IMR-90 (cell line): ENCODE measurements at regions not wholly inside any gene's neighbourhood (a gene's known extent, or its start where the extent isn't known, plus 50 kb on each side); places are given as distances from the start of the nearest gene placed in this dataset.
"Not testable (repeated sequence)": the region's sequence is repeated elsewhere in the genome, so short reads cannot be mapped to it uniquely, and the experiment has no call there.

Source experiments
- ATAC-seq: fragments of 200-7000 bp; cut with Tn5 transposase; 2 replicates; pipeline ENCODE4 v1.9.1; 2020; ENCODE audit warnings: low read depth, mild to moderate bottlenecking, moderate library complexity
- BruUV-seq: library from RNA; stranded (reverse); fragments of 400-500 nt; replicated peaks from 2 replicates; lab custom pipeline; 2021; lab: Mats Ljungman, UMichigan
- CTCF ChIA-PET: fragments of 300-600 bp; formaldehyde crosslinking; extraction: SDS; loops from one replicate; lab custom pipeline; 2021; ENCODE audit warnings: antibody characterized with exemption; lab: Yijun Ruan, JAX
- POLR2A ChIA-PET: fragments of 300-600 bp; sonication (Branson Sonifier 250); formaldehyde crosslinking; loops from one replicate; lab custom pipeline; 2022; ENCODE audit warnings: antibody characterized with exemption; ENCODE audit not compliant: unreplicated experiment; lab: Charles Lee
- DNase-seq: peaks from one replicate; pipeline ENCODE4 v3.0.0; 2013
- H2AFZ ChIP-seq: replicated peaks from 2 replicates; pipeline ENCODE3; 2013; ENCODE audit warnings: low read length, mild to moderate bottlenecking; ENCODE audit not compliant: poor library complexity
- H2AK5ac ChIP-seq: 2 replicates; pipeline ENCODE4 v1.6.1; 2013; ENCODE audit warnings: low read depth, low read length, inconsistent platforms
- H2AK9ac ChIP-seq: replicated peaks from 2 replicates; pipeline ENCODE3; 2013; ENCODE audit warnings: mild to moderate bottlenecking, low read depth, low read length, moderate library complexity; ENCODE audit not compliant: poor library complexity
- H2BK120ac ChIP-seq: 2 replicates; pipeline ENCODE4 v1.6.1; 2013; ENCODE audit warnings: low read depth, low read length, inconsistent platforms
- H2BK15ac ChIP-seq: 3 replicates; pipeline ENCODE4 v1.6.1; 2013; ENCODE audit warnings: low read depth, low read length, inconsistent platforms
- H2BK20ac ChIP-seq: 2 replicates; pipeline ENCODE4 v1.6.1; 2013; ENCODE audit warnings: low read depth, mild to moderate bottlenecking, inconsistent platforms, low read length, moderate library complexity
- H2BK5ac ChIP-seq: 2 replicates; pipeline ENCODE4 v1.6.1; 2013; ENCODE audit warnings: mild to moderate bottlenecking, low read depth, low read length, inconsistent platforms; ENCODE audit not compliant: poor library complexity, severe bottlenecking
- H3K14ac ChIP-seq: replicated peaks from 2 replicates; pipeline ENCODE4 v1.6.1; 2013; ENCODE audit warnings: low read depth, low read length, inconsistent platforms
- H3K18ac ChIP-seq: 2 replicates; pipeline ENCODE4 v1.6.1; 2013; ENCODE audit warnings: low read depth, low read length, control low read depth
- H3K23ac ChIP-seq: 2 replicates; pipeline ENCODE4 v1.6.1; 2013; ENCODE audit warnings: low read depth, low read length, inconsistent platforms
- H3K27ac ChIP-seq: 2 replicates; pipeline ENCODE4 v1.5.1; 2013; ENCODE audit warnings: mild to moderate bottlenecking, control low read depth, low read length; ENCODE audit not compliant: insufficient read depth
- H3K27me3 ChIP-seq: 2 replicates; pipeline ENCODE4 v1.6.1; 2013; ENCODE audit warnings: low read length; ENCODE audit not compliant: control insufficient read depth, insufficient read depth
- H3K36me3 ChIP-seq: 2 replicates; pipeline ENCODE4 v1.6.1; 2013; ENCODE audit warnings: low read length, mixed read lengths; ENCODE audit not compliant: control insufficient read depth, insufficient read depth
- H3K4ac ChIP-seq: 2 replicates; pipeline ENCODE4 v1.6.1; 2013; ENCODE audit warnings: low read depth, low read length, inconsistent platforms
- H3K4me1 ChIP-seq: 2 replicates; pipeline ENCODE4 v1.6.1; 2013; ENCODE audit warnings: low read length, mixed read lengths; ENCODE audit not compliant: control insufficient read depth, insufficient read depth
- H3K4me2 ChIP-seq: 2 replicates; pipeline ENCODE4 v1.6.1; 2013; ENCODE audit warnings: low read depth, mild to moderate bottlenecking, control low read depth, low read length, moderate library complexity
- H3K4me3 ChIP-seq: 2 replicates; pipeline ENCODE4 v1.5.1; 2013; ENCODE audit warnings: low read depth, mild to moderate bottlenecking, control low read depth, low read length, moderate library complexity; ENCODE audit not compliant: insufficient read depth
- H3K56ac ChIP-seq: 2 replicates; pipeline ENCODE4 v1.6.1; 2013; ENCODE audit warnings: low read length, inconsistent platforms; ENCODE audit not compliant: insufficient read depth; ENCODE audit errors: extremely low read depth
- H3K79me1 ChIP-seq, 2 experiments: 2 replicates each; pipeline ENCODE4 v1.6.1; 2013; ENCODE audit warnings: low read length in 2 of 2, inconsistent platforms in 1 of 2, low read depth in 1 of 2
- H3K9ac ChIP-seq: 2 replicates; pipeline ENCODE4 v1.6.1; 2013; ENCODE audit warnings: low read depth, low read length, control low read depth
- H3K9me1 ChIP-seq: 2 replicates; pipeline ENCODE4 v1.6.1; 2013; ENCODE audit warnings: low read length, inconsistent platforms; ENCODE audit not compliant: insufficient read depth
- H3K9me3 ChIP-seq: 2 replicates; pipeline ENCODE4 v1.6.1; 2013; ENCODE audit warnings: low read length; ENCODE audit not compliant: control insufficient read depth, insufficient read depth
- H4K20me1 ChIP-seq: 2 replicates; pipeline ENCODE4 v1.6.1; 2013; ENCODE audit warnings: low read length, inconsistent platforms; ENCODE audit not compliant: insufficient read depth
- H4K5ac ChIP-seq: 2 replicates; pipeline ENCODE4 v1.6.1; 2013; ENCODE audit warnings: mild to moderate bottlenecking, low read depth, low read length, control low read depth
- H4K8ac ChIP-seq, 2 experiments: 2 replicates each; pipeline ENCODE4 v1.6.1; 2013; ENCODE audit warnings: low read depth in 2 of 2, low read length in 2 of 2, control low read depth in 1 of 2, inconsistent platforms in 1 of 2
- H4K91ac ChIP-seq: 2 replicates; pipeline ENCODE4 v1.6.1; 2013; ENCODE audit warnings: low read depth, low read length, inconsistent platforms; ENCODE audit not compliant: insufficient read depth
- BHLHE40 ChIP-seq: fragments of 150-350 bp; IDR thresholded peaks from 2 replicates; pipeline ENCODE4 v1.6.1; 2016; ENCODE audit warnings: mild to moderate bottlenecking, low read depth, low read length
- CHD1 ChIP-seq: IDR thresholded peaks from 2 replicates; pipeline ENCODE4 v1.6.1; 2012; ENCODE audit warnings: low read depth, low read length, improper control_type of control experiment
- MAZ ChIP-seq: IDR thresholded peaks from 2 replicates; pipeline ENCODE4 v1.6.1; 2012; ENCODE audit warnings: low read depth, mild to moderate bottlenecking, low read length, improper control_type of control experiment, moderate library complexity, borderline replicate concordance
- NFE2L2 ChIP-seq: fragments of 150-350 bp; IDR thresholded peaks from 2 replicates; pipeline ENCODE4 v1.6.1; 2016; ENCODE audit warnings: low read depth, mild to moderate bottlenecking, low read length
- POLR2A ChIP-seq: IDR thresholded peaks from 2 replicates; pipeline ENCODE4 v1.6.1; 2012; ENCODE audit warnings: mild to moderate bottlenecking, low read depth, low read length
- RAD21 ChIP-seq: IDR thresholded peaks from 2 replicates; pipeline ENCODE4 v1.6.1; 2012; ENCODE audit warnings: low read length, improper control_type of control experiment
- RFX5 ChIP-seq: IDR thresholded peaks from 2 replicates; pipeline ENCODE4 v1.8.0; 2012; ENCODE audit warnings: low read depth, mild to moderate bottlenecking, low read length, moderate library complexity
- WGBS, 2 experiments: methylation state at CpG; one replicate each; pipeline versions ENCODE4 v1.1.5 to v1.1.7; 2013; ENCODE audit warnings: missing lambda C conversion rate in 2 of 2; ENCODE audit not compliant: insufficient read length in 1 of 2; ENCODE audit errors: extremely low coverage in 2 of 2; 5-methylcytosine and 5-hydroxymethylcytosine counted together
- dilution Hi-C: fragments of 300-500 bp; cut with HindIII; formaldehyde crosslinking; loops from one replicate; pipeline ENCODE4 v1.14.3; 2018; ENCODE audit warnings: low sequenced_read_pairs; ENCODE audit not compliant: unreplicated experiment
- in situ Hi-C: fragments of 300-500 bp; cut with MboI; formaldehyde crosslinking; loops from 3 replicates; pipeline ENCODE4 v1.14.3; 2019; ENCODE audit warnings: low sequenced_read_pairs, inconsistent platforms, mixed read lengths
- intact Hi-C: fragments of 100-400 bp; cut with micrococcal nuclease; formaldehyde crosslinking; loops from 2 replicates; pipeline ENCODE4 v1.10.0; 2022
- TF ChIP-seq, protein P1 (sequence below): fragments of 150-350 bp; IDR thresholded peaks from 2 replicates; pipeline ENCODE4 v1.6.1; 2016; ENCODE audit warnings: low read depth, mild to moderate bottlenecking, low read length, moderate library complexity, borderline replicate concordance

DNA sequence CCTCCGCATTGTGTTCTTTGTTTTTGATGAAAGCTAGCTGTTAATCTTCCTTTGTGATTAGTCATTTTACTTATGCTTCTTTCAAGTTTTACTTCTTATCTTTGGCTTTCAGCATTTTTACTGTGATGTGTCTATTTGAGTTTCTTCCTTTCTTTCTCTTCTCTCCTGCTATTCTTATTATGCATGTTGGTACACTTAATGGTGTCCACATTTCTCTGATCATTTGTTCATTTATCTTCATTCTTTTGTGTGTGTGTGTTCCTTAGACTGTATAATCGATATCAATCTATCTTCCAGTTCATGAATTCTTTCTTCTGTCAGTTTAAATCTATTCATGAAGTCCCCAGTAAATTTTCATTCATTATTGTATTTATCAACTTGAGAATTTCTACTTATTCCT, 1650.3 kb downstream of the BRINP3 start:
- BruUV-seq = no TSS peak
- WGBS, 2 experiments = no CpG with 5 or more reads among the region's 2 CpGs
- Histone ChIP-seq H3K23ac (no peak overlapping the region), H3K36me3 (no peaks in the 10 kb centered on the region), H3K9ac (no peak overlapping the region), H3K4me1 (no peaks in the 10 kb centered on the region), H3K4ac (no peak overlapping the region), H4K20me1 (no peaks in the 10 kb centered on the region), H2BK15ac (no peak overlapping the region), H2AK5ac (no peak overlapping the region), H3K79me1 (no peaks in the 10 kb centered on the region), H2AFZ (no peak overlapping the region), H3K9me1 (no peaks in the 10 kb centered on the region), H4K5ac (no peak overlapping the region), H2BK20ac (no peak overlapping the region), H3K4me3 (no peak overlapping the region), H3K27me3 (no peaks in the 10 kb centered on the region), H4K8ac (no peak overlapping the region), H3K9me3 (no peaks in the 10 kb centered on the region), H2BK5ac (no peak overlapping the region), H2AK9ac (no peak overlapping the region), H3K14ac (no peak overlapping the region), H3K18ac (no peak overlapping the region), H4K91ac (no peak overlapping the region), H2BK120ac (no peak overlapping the region), H3K56ac (no peak overlapping the region), H3K27ac (no peak overlapping the region), H3K4me2 (no peak overlapping the region)
- TF ChIP-seq, protein P1, sequence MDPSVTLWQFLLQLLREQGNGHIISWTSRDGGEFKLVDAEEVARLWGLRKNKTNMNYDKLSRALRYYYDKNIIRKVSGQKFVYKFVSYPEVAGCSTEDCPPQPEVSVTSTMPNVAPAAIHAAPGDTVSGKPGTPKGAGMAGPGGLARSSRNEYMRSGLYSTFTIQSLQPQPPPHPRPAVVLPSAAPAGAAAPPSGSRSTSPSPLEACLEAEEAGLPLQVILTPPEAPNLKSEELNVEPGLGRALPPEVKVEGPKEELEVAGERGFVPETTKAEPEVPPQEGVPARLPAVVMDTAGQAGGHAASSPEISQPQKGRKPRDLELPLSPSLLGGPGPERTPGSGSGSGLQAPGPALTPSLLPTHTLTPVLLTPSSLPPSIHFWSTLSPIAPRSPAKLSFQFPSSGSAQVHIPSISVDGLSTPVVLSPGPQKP = no peak
- TF ChIP-seq NFE2L2 = no peak
- TF ChIP-seq MAZ = no peak
- TF ChIP-seq BHLHE40 = no peak
- TF ChIP-seq POLR2A = no peak
- TF ChIP-seq RFX5 = no peak
- no peak for TF ChIP-seq RAD21
- no peak for TF ChIP-seq CHD1
- DNase-seq = no peak
- no peak for ATAC-seq
- ChIA-PET CTCF (no interaction called here), POLR2A (no interaction called here)
- intact Hi-C loops = no loop called here
- dilution Hi-C loops = no loop called here
- in situ Hi-C loops = no loop called here

DNA sequence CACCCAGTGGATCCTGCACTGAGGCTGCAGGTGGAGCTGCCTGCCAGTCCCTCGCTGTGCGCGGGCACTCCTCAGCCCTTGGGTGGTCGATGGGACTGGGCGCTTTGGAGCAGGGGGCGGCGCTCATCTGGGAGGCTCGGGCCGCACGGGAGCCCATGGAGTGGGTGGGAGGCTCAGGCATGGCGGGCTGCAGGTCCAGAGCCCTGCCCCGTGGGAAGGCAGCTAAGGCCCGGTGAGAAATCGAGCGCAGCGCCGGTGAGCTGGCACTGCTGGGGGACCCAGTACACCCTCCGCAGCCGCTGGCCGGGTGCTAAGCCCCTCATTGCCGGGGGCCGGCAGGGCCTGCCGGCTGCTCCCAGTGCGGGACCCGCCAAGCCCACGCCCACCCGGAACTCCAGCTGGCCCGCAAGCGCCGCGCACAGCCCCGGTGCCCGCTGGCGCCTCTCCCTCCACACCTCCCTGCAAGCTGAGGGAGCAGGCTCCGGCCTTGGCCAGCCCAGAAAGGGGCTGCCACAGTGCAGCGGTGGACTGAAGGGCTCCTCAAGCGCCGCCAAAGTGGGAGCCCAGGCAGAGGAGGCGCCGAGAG, 1636.5 kb downstream of the BRINP3 start:
- H3K36me3 ChIP-seq, CTCF ChIA-PET, H2BK5ac ChIP-seq, BruUV-seq, POLR2A ChIA-PET, H3K9me1 ChIP-seq, H3K23ac ChIP-seq, H3K9ac ChIP-seq, H3K4me2 ChIP-seq, in situ Hi-C loops, H3K56ac ChIP-seq, H3K79me1 ChIP-seq, H2BK120ac ChIP-seq, H4K91ac ChIP-seq, H4K20me1 ChIP-seq, H3K27me3 ChIP-seq, H3K27ac ChIP-seq, H4K5ac ChIP-seq, H3K9me3 ChIP-seq, H3K4me1 ChIP-seq, H3K4me3 ChIP-seq, DNase-seq, H4K8ac ChIP-seq, H2AK5ac ChIP-seq, H2BK20ac ChIP-seq, H3K4ac ChIP-seq, ATAC-seq, H3K14ac ChIP-seq, H3K18ac ChIP-seq, H2BK15ac ChIP-seq, intact Hi-C loops, dilution Hi-C loops, H2AFZ ChIP-seq, H2AK9ac ChIP-seq: not testable (repeated sequence)
- 90% methylated on average over 9 of the region's 40 CpGs; no CpG with 5 or more reads in 1 of the 2 experiments for WGBS, 2 experiments
